DND-41 (cell line): ENCODE measurements at regions not wholly inside any gene's neighbourhood (a gene's known extent, or its start where the extent isn't known, plus 50 kb on each side); places are given as distances from the start of the nearest gene placed in this dataset.

Experiments used
- ATAC-seq: fragments of 200-7000 bp; cut with Tn5 transposase; 3 replicates; pipeline ENCODE4 v1.9.1; 2021; ENCODE audit warnings: low read depth; ENCODE audit not compliant: insufficient read depth
- DNase-seq: peaks from one replicate; pipeline ENCODE4 v3.0.0-alpha.2; 2020
- H2AFZ ChIP-seq: 2 replicates; pipeline ENCODE4 v1.6.0; 2012; ENCODE audit warnings: low read depth, low read length
- H3K27ac ChIP-seq: 2 replicates; pipeline ENCODE4 v1.5.1; 2012; ENCODE audit warnings: low read length, inconsistent platforms
- H3K27me3 ChIP-seq: fragments of 200-600 bp; sonication (generic); 2 replicates; pipeline ENCODE4 v1.6.0; 2012; ENCODE audit warnings: low read length, mild to moderate bottlenecking, inconsistent platforms; ENCODE audit not compliant: insufficient read depth, poor library complexity
- H3K36me3 ChIP-seq: 2 replicates; pipeline ENCODE4 v1.5.1; 2012; ENCODE audit warnings: low read length, inconsistent platforms; ENCODE audit not compliant: insufficient read depth
- H3K4me1 ChIP-seq: 2 replicates; pipeline ENCODE4 v1.5.1; 2012; ENCODE audit warnings: mild to moderate bottlenecking, low read length; ENCODE audit not compliant: insufficient read depth
- H3K4me2 ChIP-seq: 2 replicates; pipeline ENCODE4 v1.6.0; 2012; ENCODE audit warnings: mild to moderate bottlenecking, moderate library complexity, low read length, inconsistent platforms; ENCODE audit not compliant: insufficient read depth
- H3K4me3 ChIP-seq, 2 experiments: fragments of 200-600 bp in 1 of 2; shearing (Covaris generic) in 1 of 2; 2 replicates each; pipeline ENCODE4 v1.5.1; 2012 to 2016; ENCODE audit warnings: inconsistent platforms in 2 of 2, low read length in 2 of 2, mild to moderate bottlenecking in 2 of 2, low read depth in 1 of 2, moderate library complexity in 1 of 2
- H3K79me2 ChIP-seq: 2 replicates; pipeline ENCODE4 v1.6.0; 2012; ENCODE audit warnings: low read length, inconsistent platforms; ENCODE audit not compliant: insufficient read depth
- H3K9ac ChIP-seq: 2 replicates; pipeline ENCODE4 v1.6.0; 2012; ENCODE audit warnings: low read depth, mild to moderate bottlenecking, inconsistent platforms, low read length, moderate library complexity
- H3K9me3 ChIP-seq: 2 replicates; pipeline ENCODE4 v1.5.1; 2012; ENCODE audit warnings: low read length, moderate library complexity, mild to moderate bottlenecking, inconsistent platforms; ENCODE audit not compliant: insufficient read depth, severe bottlenecking
- H4K20me1 ChIP-seq: 2 replicates; pipeline ENCODE4 v1.6.0; 2012; ENCODE audit warnings: low read length; ENCODE audit not compliant: insufficient read depth
- CTCF ChIP-seq: IDR thresholded peaks from 2 replicates; pipeline ENCODE4 v1.5.1; 2012; ENCODE audit warnings: borderline replicate concordance, low read length, moderate library complexity, mild to moderate bottlenecking; ENCODE audit not compliant: poor library complexity, severe bottlenecking; ENCODE audit errors: extremely low read depth
- EZH2 ChIP-seq: IDR thresholded peaks from 3 replicates; pipeline ENCODE4 v1.6.1; 2012; ENCODE audit warnings: borderline replicate concordance, low read depth, mild to moderate bottlenecking, moderate library complexity, low read length, inconsistent platforms; ENCODE audit not compliant: severe bottlenecking

- TF ChIP-seq CTCF = no peak
- TF ChIP-seq EZH2 = no peak
- Histone ChIP-seq H3K9ac (no peak overlapping the region), H3K27me3 (no peaks in the 10 kb centered on the region)
These were observed 527.2 kb upstream of the WSB1 start for GRCh38 chr17:26766743-26767142.

GRCh38 chr17:26773189-26774188, 520.4 kb upstream of the WSB1 start:
- no peak overlapping the region for H3K4me3 ChIP-seq
- H3K79me2 ChIP-seq = no peaks in the 10 kb centered on the region
- TF ChIP-seq EZH2 (no peak), CTCF (no peak)
- H3K4me2 ChIP-seq = no peak overlapping the region
- no peak overlapping the region for H3K27ac ChIP-seq
- H2AFZ ChIP-seq = no peak overlapping the region
- no peaks in the 10 kb centered on the region for H3K4me1 ChIP-seq
- no peak for DNase-seq
- no peaks in the 10 kb centered on the region for H3K36me3 ChIP-seq
- no peaks in the 10 kb centered on the region for H4K20me1 ChIP-seq
- no peak for ATAC-seq
- no peaks in the 10 kb centered on the region for H3K9me3 ChIP-seq
- no peaks in the 10 kb centered on the region for H3K27me3 ChIP-seq
- H3K9ac ChIP-seq = no peak overlapping the region

More at GRCh38 chr17:26766743-26767142, 527.2 kb upstream of the WSB1 start:
- Histone ChIP-seq H4K20me1 (no peaks in the 10 kb centered on the region), H3K9me3 (no peaks in the 10 kb centered on the region), H3K27ac (no peak overlapping the region), H3K36me3 (no peaks in the 10 kb centered on the region), H2AFZ (no peak overlapping the region), H3K79me2 (no peaks in the 10 kb centered on the region), H3K4me2 (no peak overlapping the region), H3K4me3 (no peak overlapping the region), H3K4me1 (no peaks in the 10 kb centered on the region)
- ATAC-seq (no peak), DNase-seq (no peak)

GRCh38 chr17:26774291-26775218, 519.4 kb upstream of the WSB1 start:
- Histone ChIP-seq H2AFZ (no peak overlapping the region), H3K27me3 (no peaks in the 10 kb centered on the region), H3K9ac (no peak overlapping the region), H3K36me3 (no peaks in the 10 kb centered on the region), H3K79me2 (no peaks in the 10 kb centered on the region), H3K4me2 (no peak overlapping the region), H3K9me3 (no peaks in the 10 kb centered on the region), H3K4me1 (no peaks in the 10 kb centered on the region), H3K27ac (no peak overlapping the region), H3K4me3 (no peak overlapping the region), H4K20me1 (no peaks in the 10 kb centered on the region)
- ATAC-seq = no peak
- DNase-seq = no peak
- TF ChIP-seq CTCF (no peak), EZH2 (no peak)
